GM19351 (cell line): ENCODE measurements at regions not wholly inside any gene's neighbourhood (a gene's known extent, or its start where the extent isn't known, plus 50 kb on each side); places are given as distances from the start of the nearest gene placed in this dataset.

Experiments
- ATAC-seq: cut with Tn5 transposase; IDR thresholded peaks from one replicate; pipeline ENCODE4 v1.9.1; 2021; ENCODE audit warnings: mild to moderate bottlenecking, moderate library complexity; ENCODE audit not compliant: unreplicated experiment

- no peak for ATAC-seq
Observed at GRCh38 chr1:83689921-83690868, 308.7 kb downstream of the TTLL7 start.

GRCh38 chr1:83682132-83682531 is 316.8 kb downstream of the TTLL7 start:
- ATAC-seq: no peak

GRCh38 chr1:83676106-83676505 is 322.8 kb downstream of the TTLL7 start:
- ATAC-seq: no peak

GRCh38 chr1:83673312-83673711 is 325.6 kb downstream of the TTLL7 start:
- peak; percentile 90 for ATAC-seq

GRCh38 chr1:83671586-83671985 is 327.3 kb downstream of the TTLL7 start:
- no peak for ATAC-seq

GRCh38 chr1:83670909-83671565 is 327.9 kb downstream of the TTLL7 start:
- no peak for ATAC-seq

GRCh38 chr1:83641796-83642443 is 357.0 kb downstream of the TTLL7 start:
- no peak for ATAC-seq

- ATAC-seq: no peak
Observed at GRCh38 chr1:83641206-83641658, 357.7 kb downstream of the TTLL7 start.

- ATAC-seq: no peak
Observed at GRCh38 chr1:83639785-83640184, 359.1 kb downstream of the TTLL7 start.

GRCh38 chr1:83637586-83637985 is 361.3 kb downstream of the TTLL7 start:
- ATAC-seq: no peak

GRCh38 chr1:83637009-83637408 is 361.9 kb downstream of the TTLL7 start:
- ATAC-seq: no peak

GRCh38 chr1:83632906-83633305 is 366.0 kb downstream of the TTLL7 start:
- ATAC-seq: no peak

- ATAC-seq: no peak
Observed at GRCh38 chr1:83631851-83632250, 367.1 kb downstream of the TTLL7 start.

- no peak for ATAC-seq
Observed at GRCh38 chr1:83627045-83627444, 371.9 kb downstream of the TTLL7 start.

GRCh38 chr1:83626603-83627002 is 372.3 kb downstream of the TTLL7 start:
- ATAC-seq: peak; percentile 64

- no peak for ATAC-seq
Observed at GRCh38 chr1:83625646-83626045, 373.3 kb downstream of the TTLL7 start.

- ATAC-seq: no peak
Observed at GRCh38 chr1:83620016-83620415, 378.9 kb downstream of the TTLL7 start.

- ATAC-seq: no peak
Observed at GRCh38 chr1:83619170-83619896, 379.6 kb downstream of the TTLL7 start.

GRCh38 chr1:83617883-83618282 is 381.0 kb downstream of the TTLL7 start:
- ATAC-seq: no peak

- no peak for ATAC-seq
Observed at GRCh38 chr1:83615370-83615769, 383.6 kb downstream of the TTLL7 start.

GRCh38 chr1:83606416-83606955 is 392.4 kb downstream of the TTLL7 start:
- ATAC-seq: no peak
